ENCODE measurements at regions not wholly inside any gene's neighbourhood (a gene's known extent, or its start where the extent isn't known, plus 50 kb on each side); places are given as distances from the start of the nearest gene placed in this dataset.

- Histone ChIP-seq H3K9me3 (ENCODE audit: control insufficient read depth, low read length) (no peaks in the 10 kb centered on the region), H3K27me3 (ENCODE audit: control insufficient read depth, insufficient read depth, low read length, poor library complexity, severe bottlenecking) (no peaks in the 10 kb centered on the region), H3K4me3 (ENCODE audit: low read length) (no peak overlapping the region), H3K36me3 (ENCODE audit: control insufficient read depth, insufficient read depth, low read length) (no peaks in the 10 kb centered on the region), H3K9ac (ENCODE audit: extremely low read depth, low read length, poor library complexity, severe bottlenecking) (no peak overlapping the region), H3K27ac (ENCODE audit: low read depth, low read length) (no peak overlapping the region), H3K4me1 (ENCODE audit: control insufficient read depth, insufficient read depth, low read length) (no peaks in the 10 kb centered on the region)
- WGBS, 2 experiments (ENCODE audit: insufficient coverage in 1 of 2, insufficient read length in 1 of 2): 63 to 65% methylated on average over 3 to 4 of the region's 4 CpGs
- DNase-seq: no peak
- no peaks in the 10 kb centered on the region for H3K4me1 Mint-ChIP-seq
- H3K27me3 Mint-ChIP-seq (ENCODE audit: insufficient read depth): no peaks in the 10 kb centered on the region
- no peaks in the 10 kb centered on the region for H3K9me3 Mint-ChIP-seq
- no peaks in the 10 kb centered on the region for H3K36me3 Mint-ChIP-seq (ENCODE audit: low read depth)
- H3K27ac Mint-ChIP-seq: no peak overlapping the region
- no peak for TF ChIP-seq CTCF (conservative IDR thresholded peaks at IDR 0.05)
- H3K4me3 Mint-ChIP-seq: no peak overlapping the region
Measured at GRCh38 chr6:124881898-124882578, 80.2 kb upstream of the RNF217 start.

- H3K27ac Mint-ChIP-seq: no peak overlapping the region
- Histone ChIP-seq H3K9ac (ENCODE audit: extremely low read depth, low read length, poor library complexity, severe bottlenecking) (no peak overlapping the region), H3K9me3 (ENCODE audit: control insufficient read depth, low read length) (no peaks in the 10 kb centered on the region), H3K27me3 (ENCODE audit: control insufficient read depth, insufficient read depth, low read length, poor library complexity, severe bottlenecking) (no peaks in the 10 kb centered on the region), H3K36me3 (ENCODE audit: control insufficient read depth, insufficient read depth, low read length) (no peaks in the 10 kb centered on the region), H3K4me1 (ENCODE audit: control insufficient read depth, insufficient read depth, low read length) (no peaks in the 10 kb centered on the region), H3K27ac (ENCODE audit: low read depth, low read length) (no peak overlapping the region), H3K4me3 (ENCODE audit: low read length) (no peak overlapping the region)
- no peak overlapping the region for H3K4me3 Mint-ChIP-seq
- no peaks in the 10 kb centered on the region for H3K27me3 Mint-ChIP-seq (ENCODE audit: insufficient read depth)
- no peaks in the 10 kb centered on the region for H3K9me3 Mint-ChIP-seq
- no peak for TF ChIP-seq CTCF (conservative IDR thresholded peaks at IDR 0.05)
- no peak for DNase-seq
- peaks cover 5% of the 10 kb centered on the region for H3K4me1 Mint-ChIP-seq
- 48 to 78% methylated on average over 3 to 4 of the region's 4 CpGs for WGBS, 2 experiments (ENCODE audit: insufficient coverage in 1 of 2, insufficient read length in 1 of 2)
- H3K36me3 Mint-ChIP-seq (ENCODE audit: low read depth): no peaks in the 10 kb centered on the region
Measured at GRCh38 chr6:124882579-124883393, 79.5 kb upstream of the RNF217 start.

- Mint-ChIP-seq H3K27ac (no peak overlapping the region), H3K36me3 (ENCODE audit: low read depth) (no peaks in the 10 kb centered on the region), H3K4me3 (no peak overlapping the region), H3K4me1 (peaks cover 19% of the 10 kb centered on the region), H3K9me3 (no peaks in the 10 kb centered on the region), H3K27me3 (ENCODE audit: insufficient read depth) (no peaks in the 10 kb centered on the region)
- Histone ChIP-seq H3K9me3 (ENCODE audit: control insufficient read depth, low read length) (no peaks in the 10 kb centered on the region), H3K4me1 (ENCODE audit: control insufficient read depth, insufficient read depth, low read length) (no peaks in the 10 kb centered on the region), H3K9ac (ENCODE audit: extremely low read depth, low read length, poor library complexity, severe bottlenecking) (no peak overlapping the region), H3K27me3 (ENCODE audit: control insufficient read depth, insufficient read depth, low read length, poor library complexity, severe bottlenecking) (no peaks in the 10 kb centered on the region), H3K4me3 (ENCODE audit: low read length) (no peak overlapping the region), H3K36me3 (ENCODE audit: control insufficient read depth, insufficient read depth, low read length) (no peaks in the 10 kb centered on the region), H3K27ac (ENCODE audit: low read depth, low read length) (no peak overlapping the region)
- DNase-seq: no peak
- WGBS, 2 experiments (ENCODE audit: insufficient coverage in 1 of 2, insufficient read length in 1 of 2): 73 to 92% methylated on average over 1 to 2 of the region's 2 CpGs
- TF ChIP-seq CTCF (conservative IDR thresholded peaks at IDR 0.05): no peak
Measured at GRCh38 chr6:124885171-124885570, 77.1 kb upstream of the RNF217 start.
